ENCODE measurements at regions not wholly inside any gene's neighbourhood (a gene's known extent, or its start where the extent isn't known, plus 50 kb on each side); places are given as distances from the start of the nearest gene placed in this dataset.
"Not testable (repeated sequence)": the region's sequence is repeated elsewhere in the genome, so short reads cannot be mapped to it uniquely, and the experiment has no call there.

- Mint-ChIP-seq H3K36me3 (peaks cover 6% of the 10 kb centered on the region), H3K9me3 (peaks cover 3% of the 10 kb centered on the region), H3K4me1 (ENCODE audit: low read depth in 2 of 2) (peaks cover 52 to 61% of the 10 kb centered on the region in 2 donors), H3K4me3 (peak overlapping the region; percentile 63), H3K27me3 (no peaks in the 10 kb centered on the region), H3K27ac (peak overlapping the region; percentile 36 to 83)
- peak in 1 of 2 donors; percentile 73 for ATAC-seq
- no peak for DNase-seq (ENCODE audit: low spot score)
These were observed 126.5 kb downstream of the UTRN start for GRCh38 chr6:144411531-144412165.

GRCh38 chr6:144413418-144413817 is 128.3 kb downstream of the UTRN start:
- peaks cover 52 to 60% of the 10 kb centered on the region in 2 donors for H3K4me1 Mint-ChIP-seq (ENCODE audit: low read depth in 2 of 2)
- ATAC-seq: no peak
- DNase-seq (ENCODE audit: low spot score): no peak
- no peaks in the 10 kb centered on the region for H3K27me3 Mint-ChIP-seq
- H3K9me3 Mint-ChIP-seq: peaks cover 3% of the 10 kb centered on the region
- peak overlapping the region; percentile 38 to 74 for H3K27ac Mint-ChIP-seq
- peaks cover 6% of the 10 kb centered on the region for H3K36me3 Mint-ChIP-seq
- H3K4me3 Mint-ChIP-seq: peak overlapping the region; percentile 16

GRCh38 chr6:144415014-144415413 is 129.9 kb downstream of the UTRN start:
- Mint-ChIP-seq H3K9me3 (peaks cover 3% of the 10 kb centered on the region), H3K4me3 (no peak overlapping the region), H3K36me3 (peaks cover 6% of the 10 kb centered on the region), H3K4me1 (ENCODE audit: low read depth in 2 of 2) (peaks cover 57 to 62% of the 10 kb centered on the region in 2 donors), H3K27ac (no peak overlapping the region), H3K27me3 (no peaks in the 10 kb centered on the region)
- no peak for DNase-seq (ENCODE audit: low spot score)
- ATAC-seq: no peak

GRCh38 chr6:144415835-144416237 is 130.7 kb downstream of the UTRN start:
- DNase-seq (ENCODE audit: low spot score) (no peak), ATAC-seq (no peak)
- Mint-ChIP-seq H3K4me3 (no peak overlapping the region), H3K27ac (no peak overlapping the region), H3K4me1 (ENCODE audit: low read depth in 2 of 2) (peaks cover 60 to 65% of the 10 kb centered on the region in 2 donors), H3K9me3 (peaks cover 3% of the 10 kb centered on the region), H3K27me3 (no peaks in the 10 kb centered on the region), H3K36me3 (peaks cover 6% of the 10 kb centered on the region)

GRCh38 chr6:144416244-144416643 is 131.1 kb downstream of the UTRN start:
- peaks cover 3% of the 10 kb centered on the region for H3K9me3 Mint-ChIP-seq
- H3K36me3 Mint-ChIP-seq: peaks cover 6% of the 10 kb centered on the region
- H3K4me3 Mint-ChIP-seq: peak overlapping the region; percentile 24
- H3K4me1 Mint-ChIP-seq (ENCODE audit: low read depth in 2 of 2): peaks cover 57 to 61% of the 10 kb centered on the region in 2 donors
- ATAC-seq (no peak), DNase-seq (ENCODE audit: low spot score) (no peak)
- no peaks in the 10 kb centered on the region for H3K27me3 Mint-ChIP-seq
- H3K27ac Mint-ChIP-seq: peak overlapping the region in 1 of 2 donors; percentile 57

- Mint-ChIP-seq H3K27me3 (no peaks in the 10 kb centered on the region), H3K4me3 (no peak overlapping the region), H3K4me1 (ENCODE audit: low read depth in 2 of 2) (peaks cover 52 to 56% of the 10 kb centered on the region in 2 donors), H3K36me3 (peaks cover 6% of the 10 kb centered on the region), H3K9me3 (peaks cover 3% of the 10 kb centered on the region), H3K27ac (peak overlapping the region; percentile 45 to 57)
- ATAC-seq (no peak), DNase-seq (ENCODE audit: low spot score) (no peak)
These were observed 131.6 kb downstream of the UTRN start for GRCh38 chr6:144416773-144417172.

- Mint-ChIP-seq H3K27me3 (no peaks in the 10 kb centered on the region), H3K36me3 (peaks cover 6% of the 10 kb centered on the region), H3K4me1 (ENCODE audit: low read depth in 2 of 2) (peaks cover 52 to 54% of the 10 kb centered on the region in 2 donors), H3K9me3 (peaks cover 3% of the 10 kb centered on the region), H3K4me3 (no peak overlapping the region), H3K27ac (peak overlapping the region; percentile 45 to 57)
- ATAC-seq (no peak), DNase-seq (ENCODE audit: low spot score) (no peak)
These were observed 132.5 kb downstream of the UTRN start for GRCh38 chr6:144417681-144418080.

GRCh38 chr6:144418959-144419545 is 133.9 kb downstream of the UTRN start:
- H3K4me1 Mint-ChIP-seq (ENCODE audit: low read depth in 2 of 2): peaks cover 48 to 49% of the 10 kb centered on the region in 2 donors
- DNase-seq (ENCODE audit: low spot score) (peak; percentile 62), ATAC-seq (peak in 1 of 2 donors; percentile 72)
- no peaks in the 10 kb centered on the region for H3K9me3 Mint-ChIP-seq
- no peaks in the 10 kb centered on the region for H3K27me3 Mint-ChIP-seq
- H3K36me3 Mint-ChIP-seq: peaks cover 4% of the 10 kb centered on the region
- H3K27ac Mint-ChIP-seq: peak overlapping the region; percentile 43 to 76
- H3K4me3 Mint-ChIP-seq: peak overlapping the region; percentile 36

GRCh38 chr6:144423167-144423566 is 138.0 kb downstream of the UTRN start:
- Mint-ChIP-seq H3K36me3 (peaks cover 19% of the 10 kb centered on the region), H3K4me1 (ENCODE audit: low read depth in 2 of 2) (peaks cover 32 to 41% of the 10 kb centered on the region in 2 donors), H3K27ac (peak overlapping the region in 1 of 2 donors; percentile 69), H3K4me3 (no peak overlapping the region), H3K27me3 (no peaks in the 10 kb centered on the region), H3K9me3 (no peaks in the 10 kb centered on the region)
- no peak for ATAC-seq
- no peak for DNase-seq (ENCODE audit: low spot score)

GRCh38 chr6:144429753-144430152 is 144.6 kb downstream of the UTRN start:
- H3K36me3 Mint-ChIP-seq: peaks cover 35% of the 10 kb centered on the region
- ATAC-seq: no peak
- H3K27ac Mint-ChIP-seq: peak overlapping the region in 1 of 2 donors; percentile 62
- H3K4me1 Mint-ChIP-seq (ENCODE audit: low read depth in 2 of 2): peaks cover 20 to 36% of the 10 kb centered on the region in 2 donors
- H3K9me3 Mint-ChIP-seq: no peaks in the 10 kb centered on the region
- no peak overlapping the region for H3K4me3 Mint-ChIP-seq
- no peak for DNase-seq (ENCODE audit: low spot score)
- no peaks in the 10 kb centered on the region for H3K27me3 Mint-ChIP-seq

- Mint-ChIP-seq H3K4me1 (ENCODE audit: low read depth in 2 of 2) (peaks cover 17 to 25% of the 10 kb centered on the region in 2 donors), H3K36me3 (peaks cover 30% of the 10 kb centered on the region)
- not testable (repeated sequence) for H3K9me3 Mint-ChIP-seq; DNase-seq (ENCODE audit: low spot score); H3K4me3 Mint-ChIP-seq; H3K27ac Mint-ChIP-seq; ATAC-seq; H3K27me3 Mint-ChIP-seq
These were observed 148.3 kb downstream of the UTRN start for GRCh38 chr6:144433446-144433845.

- H3K4me1 Mint-ChIP-seq (ENCODE audit: low read depth in 2 of 2): peaks cover 17 to 25% of the 10 kb centered on the region in 2 donors
- H3K27me3 Mint-ChIP-seq: no peaks in the 10 kb centered on the region
- no peak for DNase-seq (ENCODE audit: low spot score)
- peak; percentile 57 to 61 for ATAC-seq
- H3K9me3 Mint-ChIP-seq: no peaks in the 10 kb centered on the region
- H3K4me3 Mint-ChIP-seq: no peak overlapping the region
- H3K27ac Mint-ChIP-seq: peak overlapping the region; percentile 67 to 84
- peaks cover 38% of the 10 kb centered on the region for H3K36me3 Mint-ChIP-seq
These were observed 149.3 kb downstream of the UTRN start for GRCh38 chr6:144434308-144434990.

- Mint-ChIP-seq H3K9me3 (no peaks in the 10 kb centered on the region), H3K27ac (peak overlapping the region in 1 of 2 donors; percentile 62), H3K4me1 (ENCODE audit: low read depth in 2 of 2) (peaks cover 17 to 25% of the 10 kb centered on the region in 2 donors), H3K4me3 (no peak overlapping the region), H3K27me3 (no peaks in the 10 kb centered on the region), H3K36me3 (peaks cover 49% of the 10 kb centered on the region)
- ATAC-seq (no peak), DNase-seq (ENCODE audit: low spot score) (no peak)
These were observed 150.7 kb downstream of the UTRN start for GRCh38 chr6:144435602-144436426.

Measured in natural killer cell treated with Interleukin-12 subunit alpha and Interleukin-12 subunit beta and Interleukin-15 and Interleukin-18, amount 100 ng/mL, for 72 hours (primary cell).